HFF-Myc (cell line): ENCODE measurements at regions not wholly inside any gene's neighbourhood (a gene's known extent, or its start where the extent isn't known, plus 50 kb on each side); places are given as distances from the start of the nearest gene placed in this dataset.
"Not testable (repeated sequence)": the region's sequence is repeated elsewhere in the genome, so short reads cannot be mapped to it uniquely, and the experiment has no call there.

Source experiments
- DNase-seq: peaks from one replicate; pipeline ENCODE4 v3.0.0-alpha.2; 2011; ENCODE audit warnings: low read depth; ENCODE audit errors: extremely low read depth
- H3K4me3 ChIP-seq: replicated peaks from 2 replicates; pipeline ENCODE4 v1.5.1; 2011; ENCODE audit warnings: low read depth, mild to moderate bottlenecking, control low read depth, low read length
- TF ChIP-seq, protein P1 (sequence below): IDR thresholded peaks from 2 replicates; pipeline ENCODE4 v1.5.1; 2012; ENCODE audit warnings: mild to moderate bottlenecking, low read depth, low read length, control low read depth; ENCODE audit errors: missing control alignments

- peak; percentile 16 for DNase-seq
- TF ChIP-seq, protein P1, sequence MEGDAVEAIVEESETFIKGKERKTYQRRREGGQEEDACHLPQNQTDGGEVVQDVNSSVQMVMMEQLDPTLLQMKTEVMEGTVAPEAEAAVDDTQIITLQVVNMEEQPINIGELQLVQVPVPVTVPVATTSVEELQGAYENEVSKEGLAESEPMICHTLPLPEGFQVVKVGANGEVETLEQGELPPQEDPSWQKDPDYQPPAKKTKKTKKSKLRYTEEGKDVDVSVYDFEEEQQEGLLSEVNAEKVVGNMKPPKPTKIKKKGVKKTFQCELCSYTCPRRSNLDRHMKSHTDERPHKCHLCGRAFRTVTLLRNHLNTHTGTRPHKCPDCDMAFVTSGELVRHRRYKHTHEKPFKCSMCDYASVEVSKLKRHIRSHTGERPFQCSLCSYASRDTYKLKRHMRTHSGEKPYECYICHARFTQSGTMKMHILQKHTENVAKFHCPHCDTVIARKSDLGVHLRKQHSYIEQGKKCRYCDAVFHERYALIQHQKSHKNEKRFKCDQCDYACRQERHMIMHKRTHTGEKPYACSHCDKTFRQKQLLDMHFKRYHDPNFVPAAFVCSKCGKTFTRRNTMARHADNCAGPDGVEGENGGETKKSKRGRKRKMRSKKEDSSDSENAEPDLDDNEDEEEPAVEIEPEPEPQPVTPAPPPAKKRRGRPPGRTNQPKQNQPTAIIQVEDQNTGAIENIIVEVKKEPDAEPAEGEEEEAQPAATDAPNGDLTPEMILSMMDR: no peak
Measured at GRCh38 chr20:40868551-40869217, 159.9 kb upstream of the TOP1 start.

GRCh38 chr20:40869218-40870147 lies 159.1 kb upstream of the TOP1 start:
- H3K4me3 ChIP-seq: no peak overlapping the region
- DNase-seq: no peak
- TF ChIP-seq, protein P1: no peak

More at GRCh38 chr20:40868551-40869217, 159.9 kb upstream of the TOP1 start:
- no peak overlapping the region for H3K4me3 ChIP-seq

DNA sequence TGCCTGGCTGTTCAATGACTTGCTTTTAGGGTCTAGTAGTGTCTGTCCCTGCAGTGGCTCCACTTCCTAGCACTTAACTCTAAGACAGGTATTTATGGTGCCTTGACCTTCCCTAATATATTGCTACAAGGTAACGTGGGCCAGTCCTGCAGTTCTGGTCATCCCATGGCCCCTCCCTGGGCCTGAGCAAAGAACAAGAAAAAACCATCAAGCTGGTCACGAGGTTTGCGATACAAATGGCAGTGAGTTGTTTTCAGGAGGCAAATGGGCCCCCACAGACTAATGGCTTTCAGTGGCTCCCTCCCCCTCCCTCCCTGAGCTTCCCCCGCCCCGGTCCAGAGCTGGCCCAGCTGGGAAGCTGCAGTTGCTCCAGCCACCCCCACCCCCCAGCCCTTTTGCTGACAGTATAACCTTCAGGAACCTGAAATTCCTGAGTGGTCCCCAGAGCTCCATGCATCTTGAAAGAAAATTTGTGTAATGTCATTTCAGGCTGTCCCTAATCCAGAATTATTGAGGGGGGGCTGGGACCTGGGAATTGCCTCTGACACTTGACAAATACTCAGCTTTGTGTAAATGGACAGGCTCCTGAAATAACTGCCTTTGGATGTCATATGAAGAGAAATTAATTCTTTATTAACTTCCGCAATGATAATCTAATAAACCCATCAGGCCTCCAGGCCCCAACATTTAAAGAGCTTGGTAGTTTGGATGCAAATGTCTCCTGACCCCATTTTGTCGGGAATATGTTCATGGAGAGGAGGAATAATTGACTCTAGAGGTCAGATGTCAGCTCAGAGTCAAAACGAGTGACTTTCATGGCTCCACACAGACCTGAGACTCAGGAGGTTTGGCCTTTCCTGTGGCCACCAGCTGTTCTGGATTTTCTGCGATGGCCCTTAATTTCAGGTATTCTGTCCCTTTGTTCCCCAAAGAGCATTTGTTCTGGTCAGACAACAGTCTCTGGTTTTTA lies 153.2 kb upstream of the TOP1 start:
- TF ChIP-seq, protein P1: no peak
- H3K4me3 ChIP-seq: no peak overlapping the region
- DNase-seq: no peak

- DNase-seq, H3K4me3 ChIP-seq: not testable (repeated sequence)
Measured at GRCh38 chr20:40878099-40878498, 150.5 kb upstream of the TOP1 start.

DNA sequence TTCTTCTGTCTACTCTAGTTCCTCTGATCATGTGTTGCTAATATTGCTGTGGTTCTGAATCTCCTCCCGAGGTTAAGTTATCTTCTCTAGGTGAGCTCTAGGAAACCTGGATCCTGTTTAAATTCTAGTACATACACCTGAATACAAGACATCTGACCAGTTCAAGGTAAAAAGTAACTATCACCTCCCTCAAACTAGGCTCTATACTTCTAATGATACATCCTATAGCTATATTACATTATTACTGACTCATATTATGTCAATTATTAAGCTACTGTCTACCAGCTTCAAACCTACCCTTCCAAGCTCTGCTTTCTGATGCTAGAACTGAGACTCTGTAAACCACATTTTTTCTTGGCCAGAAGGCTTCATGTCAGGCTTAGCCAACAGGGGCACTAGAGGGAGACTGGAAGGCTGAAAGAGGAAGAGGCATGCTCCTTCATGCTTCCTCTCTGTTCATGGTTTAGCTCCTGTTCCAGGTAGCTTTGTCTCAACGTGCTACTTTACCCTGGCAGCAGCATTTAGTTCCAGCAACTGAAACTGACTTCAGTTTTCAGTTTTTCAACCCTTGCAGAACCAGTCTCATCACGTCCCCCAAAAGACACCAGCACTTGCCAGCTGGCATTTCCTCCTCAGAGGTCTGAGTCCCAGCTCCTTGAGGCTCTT lies 148.4 kb upstream of the TOP1 start:
- no peak overlapping the region for H3K4me3 ChIP-seq
- DNase-seq: no peak

DNA sequence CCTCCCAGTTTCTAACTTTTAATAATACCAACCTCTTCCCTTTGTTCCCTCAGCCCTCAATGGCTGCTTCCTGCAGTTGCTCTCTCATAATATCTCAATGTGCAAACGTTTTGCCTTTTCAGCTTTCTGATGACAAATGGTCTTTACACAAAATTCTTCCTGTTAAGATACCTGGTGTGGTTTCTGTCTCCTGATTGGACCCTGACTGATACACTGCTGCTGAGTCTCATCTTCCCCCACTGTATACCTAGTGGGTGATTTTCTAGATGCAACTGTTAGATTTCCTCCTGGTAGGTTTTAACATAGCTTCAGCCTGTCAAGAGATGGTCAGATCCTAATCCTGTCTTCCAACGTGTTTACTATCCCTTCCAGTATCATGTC lies 147.9 kb upstream of the TOP1 start:
- H3K4me3 ChIP-seq: no peak overlapping the region
- DNase-seq: no peak
- TF ChIP-seq, protein P1: no peak

More for the DNA sequence above, 148.4 kb upstream of the TOP1 start:
- TF ChIP-seq, protein P1: no peak
